Mesendoderm (in vitro differentiated cells): ENCODE measurements at regions not wholly inside any gene's neighbourhood (a gene's known extent, or its start where the extent isn't known, plus 50 kb on each side); places are given as distances from the start of the nearest gene placed in this dataset.

Source experiments
- DNase-seq: peaks from one replicate; pipeline ENCODE4 v3.0.0; 2013
- H2AK5ac ChIP-seq: 2 replicates; pipeline ENCODE4 v1.6.1; 2013; ENCODE audit warnings: low read length, inconsistent platforms
- H2BK120ac ChIP-seq: 2 replicates; pipeline ENCODE4 v1.6.1; 2013; ENCODE audit warnings: low read depth, mild to moderate bottlenecking, low read length, moderate library complexity, mixed read lengths
- H2BK15ac ChIP-seq: replicated peaks from 2 replicates; pipeline ENCODE4 v1.6.1; 2013; ENCODE audit warnings: low read depth, mild to moderate bottlenecking, moderate library complexity
- H2BK5ac ChIP-seq: 2 replicates; pipeline ENCODE4 v1.6.1; 2013; ENCODE audit warnings: low read length, inconsistent platforms
- H3K18ac ChIP-seq: 2 replicates; pipeline ENCODE4 v1.6.1; 2013; ENCODE audit warnings: mild to moderate bottlenecking, low read length, mixed read lengths
- H3K23ac ChIP-seq: one replicate; pipeline ENCODE4 v1.6.1; 2013; ENCODE audit warnings: low read length
- H3K27ac ChIP-seq: 2 replicates; pipeline ENCODE4 v1.5.1; 2013; ENCODE audit warnings: low read depth, mild to moderate bottlenecking, inconsistent platforms, low read length, moderate library complexity
- H3K27me3 ChIP-seq: 2 replicates; pipeline ENCODE4 v1.6.1; 2013; ENCODE audit warnings: low read length, control low read depth, mild to moderate bottlenecking, inconsistent platforms; ENCODE audit not compliant: insufficient read depth, poor library complexity
- H3K36me3 ChIP-seq: 2 replicates; pipeline ENCODE4 v1.6.1; 2013; ENCODE audit warnings: low read length, inconsistent platforms; ENCODE audit not compliant: control insufficient read depth, insufficient read depth
- H3K4ac ChIP-seq: one replicate; pipeline ENCODE4 v1.6.1; 2013; ENCODE audit warnings: low read depth, mild to moderate bottlenecking, low read length, moderate library complexity
- H3K4me1 ChIP-seq: 2 replicates; pipeline ENCODE4 v1.6.1; 2013; ENCODE audit warnings: low read depth, low read length, inconsistent platforms; ENCODE audit not compliant: control insufficient read depth
- H3K4me2 ChIP-seq: 2 replicates; pipeline ENCODE4 v1.6.1; 2013; ENCODE audit warnings: low read length
- H3K4me3 ChIP-seq: 2 replicates; pipeline ENCODE4 v1.5.1; 2013; ENCODE audit warnings: mild to moderate bottlenecking, low read length
- H3K56ac ChIP-seq: one replicate; pipeline ENCODE4 v1.6.1; 2013; ENCODE audit warnings: low read length
- H3K79me1 ChIP-seq: 2 replicates; pipeline ENCODE4 v1.6.1; 2013; ENCODE audit warnings: low read length, inconsistent platforms
- H3K79me2 ChIP-seq: 2 replicates; pipeline ENCODE4 v1.6.1; 2013; ENCODE audit warnings: mild to moderate bottlenecking, low read length; ENCODE audit not compliant: control insufficient read depth, insufficient read depth
- H3K9ac ChIP-seq: 2 replicates; pipeline ENCODE4 v1.6.1; 2013; ENCODE audit warnings: low read length, inconsistent platforms
- H4K5ac ChIP-seq: one replicate; pipeline ENCODE4 v1.6.1; 2013; ENCODE audit warnings: low read length
- H4K8ac ChIP-seq: one replicate; pipeline ENCODE4 v1.6.1; 2013; ENCODE audit warnings: low read depth, mild to moderate bottlenecking, control low read depth, low read length, moderate library complexity
- WGBS: extraction: QIAGEN DNeasy Blood & Tissue Kit; methylation state at CpG from one replicate; pipeline ENCODE4 v1.1.7; 2013; ENCODE audit warnings: low lambda C conversion rate, missing lambda C conversion rate; ENCODE audit not compliant: insufficient coverage; ENCODE audit errors: extremely low coverage; 5-methylcytosine and 5-hydroxymethylcytosine counted together

DNA sequence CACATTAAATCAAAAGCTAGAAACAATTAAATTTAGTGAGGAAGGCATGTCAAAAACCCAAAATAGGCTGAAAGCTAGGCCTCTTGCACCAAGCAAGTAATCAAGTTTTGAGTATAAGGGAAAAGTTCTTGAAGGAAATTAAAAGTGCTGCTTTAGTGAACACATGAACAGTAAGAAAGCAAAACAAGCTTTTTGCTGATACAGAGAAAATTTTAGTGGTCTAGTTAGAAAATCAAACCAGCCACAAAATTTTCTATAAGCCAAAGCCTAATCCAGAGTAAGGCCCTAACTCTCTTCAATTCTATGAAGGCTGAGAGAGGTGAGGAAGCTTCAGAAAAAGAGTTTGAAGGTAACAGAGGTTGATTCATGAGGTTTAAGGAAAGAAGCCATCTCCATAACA lies 116.2 kb downstream of the CYB561 start:
- H4K5ac ChIP-seq = no peak overlapping the region
- no peak overlapping the region for H2BK120ac ChIP-seq
- H3K27me3 ChIP-seq = no peaks in the 10 kb centered on the region
- H3K36me3 ChIP-seq = no peaks in the 10 kb centered on the region
- no peak overlapping the region for H2BK15ac ChIP-seq
- H4K8ac ChIP-seq = no peak overlapping the region
- H3K9ac ChIP-seq = no peak overlapping the region
- H2BK5ac ChIP-seq = no peak overlapping the region
- H3K79me2 ChIP-seq = no peaks in the 10 kb centered on the region
- H3K23ac ChIP-seq = no peak overlapping the region
- no peak overlapping the region for H3K18ac ChIP-seq
- H3K4me2 ChIP-seq = no peak overlapping the region
- no peak overlapping the region for H3K4ac ChIP-seq
- H3K4me3 ChIP-seq = no peak overlapping the region
- DNase-seq = no peak
- H2AK5ac ChIP-seq = no peak overlapping the region
- H3K27ac ChIP-seq = no peak overlapping the region
- no peak overlapping the region for H3K56ac ChIP-seq
- H3K4me1 ChIP-seq = no peaks in the 10 kb centered on the region
- H3K79me1 ChIP-seq = no peaks in the 10 kb centered on the region

DNA sequence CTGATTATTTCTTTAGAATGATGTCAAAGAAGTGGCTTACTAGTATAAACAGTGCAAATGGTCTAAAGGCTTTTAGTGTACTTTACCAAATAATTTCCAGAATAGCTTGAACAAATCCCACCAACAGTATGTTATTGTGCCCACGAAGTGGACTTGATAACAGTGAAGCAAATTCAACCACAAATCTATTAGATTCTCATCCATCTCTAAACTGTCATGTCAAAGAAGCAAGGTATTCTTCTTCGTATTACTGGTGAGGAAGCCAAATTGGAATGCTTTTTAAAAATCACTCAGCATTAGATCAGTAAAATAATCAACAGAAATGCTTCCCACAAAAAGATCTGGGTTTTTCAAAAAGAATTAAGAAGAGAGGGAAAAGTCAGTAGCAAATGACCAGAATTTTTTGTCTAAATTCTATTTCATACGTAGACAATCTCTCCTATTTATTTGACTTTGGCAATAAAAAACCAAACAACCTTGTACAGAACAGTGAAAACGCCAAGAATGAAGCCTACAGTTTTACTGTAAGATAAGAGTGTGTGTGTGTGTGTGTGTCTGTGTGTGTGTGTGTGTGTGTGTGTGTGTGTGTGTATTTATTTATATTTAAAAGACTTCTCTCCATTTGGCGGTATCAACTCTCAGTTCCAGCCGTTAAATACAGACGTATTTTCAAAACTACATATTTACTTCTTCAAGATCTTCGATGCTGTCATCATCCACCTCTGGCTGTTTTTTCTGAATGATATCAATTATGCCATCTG lies 114.6 kb downstream of the CYB561 start:
- Histone ChIP-seq H2BK120ac (no peak overlapping the region), H3K18ac (no peak overlapping the region), H3K9ac (no peak overlapping the region), H3K79me2 (no peaks in the 10 kb centered on the region), H3K36me3 (no peaks in the 10 kb centered on the region), H3K27ac (no peak overlapping the region), H4K8ac (no peak overlapping the region), H3K4me2 (no peak overlapping the region), H3K4me1 (no peaks in the 10 kb centered on the region), H4K5ac (no peak overlapping the region), H2BK15ac (no peak overlapping the region), H2BK5ac (no peak overlapping the region), H3K56ac (no peak overlapping the region), H3K79me1 (no peaks in the 10 kb centered on the region), H2AK5ac (no peak overlapping the region), H3K4me3 (no peak overlapping the region), H3K4ac (no peak overlapping the region), H3K27me3 (no peaks in the 10 kb centered on the region), H3K23ac (no peak overlapping the region)
- DNase-seq = no peak
- whole genome bisulfite sequencing = no CpG with 5 or more reads among the region's 8 CpGs

DNA sequence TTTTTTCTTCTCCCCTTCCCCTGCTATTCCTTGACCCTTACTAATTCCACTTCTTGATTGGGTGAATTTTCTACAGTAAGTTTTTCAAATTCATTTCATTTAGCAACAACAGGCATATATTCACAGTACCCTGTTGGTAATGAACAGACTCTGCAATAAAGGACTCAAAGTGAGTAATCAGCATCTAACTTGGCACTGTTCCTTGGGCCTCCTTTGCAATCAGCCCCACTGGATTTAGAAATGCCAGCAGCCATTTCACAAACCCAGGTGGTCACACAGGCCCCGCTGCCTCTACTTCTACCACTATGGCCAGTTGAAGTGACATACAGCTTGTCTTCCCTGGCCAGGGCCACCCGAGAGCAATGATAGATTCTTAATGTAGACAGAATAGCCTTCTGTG lies 113.8 kb downstream of the CYB561 start:
- Histone ChIP-seq H3K9ac (no peak overlapping the region), H3K4me1 (no peaks in the 10 kb centered on the region), H3K79me1 (no peaks in the 10 kb centered on the region), H3K79me2 (no peaks in the 10 kb centered on the region), H3K36me3 (no peaks in the 10 kb centered on the region), H2BK15ac (no peak overlapping the region), H3K27me3 (no peaks in the 10 kb centered on the region), H3K4me2 (no peak overlapping the region), H2AK5ac (no peak overlapping the region), H3K56ac (no peak overlapping the region), H4K8ac (no peak overlapping the region), H3K18ac (no peak overlapping the region), H2BK120ac (no peak overlapping the region), H3K23ac (no peak overlapping the region), H3K27ac (no peak overlapping the region), H2BK5ac (no peak overlapping the region), H3K4ac (no peak overlapping the region), H4K5ac (no peak overlapping the region), H3K4me3 (no peak overlapping the region)
- WGBS = no CpG with 5 or more reads among the region's 2 CpGs
- DNase-seq = no peak

DNA sequence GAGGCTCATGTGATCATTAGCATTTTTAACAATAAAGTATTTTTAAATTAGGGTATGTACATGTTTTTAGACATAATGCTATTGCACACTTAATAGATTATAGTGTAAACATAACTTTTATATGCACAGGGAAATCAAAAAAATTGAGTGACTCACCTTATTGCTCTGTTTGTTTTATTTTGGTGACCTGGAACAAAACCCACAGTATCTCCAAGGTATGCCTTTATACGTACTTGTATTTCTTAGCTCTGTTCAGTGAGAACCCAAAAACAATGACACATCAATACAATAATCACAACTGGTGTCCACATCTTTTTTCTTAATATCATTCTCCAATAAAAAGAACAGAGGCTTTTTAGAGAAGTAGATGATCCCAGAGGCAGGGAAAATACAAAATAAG lies 112.2 kb downstream of the CYB561 start:
- WGBS = no CpG with 5 or more reads among the region's 1 CpG
- H3K9ac ChIP-seq = no peak overlapping the region

DNA sequence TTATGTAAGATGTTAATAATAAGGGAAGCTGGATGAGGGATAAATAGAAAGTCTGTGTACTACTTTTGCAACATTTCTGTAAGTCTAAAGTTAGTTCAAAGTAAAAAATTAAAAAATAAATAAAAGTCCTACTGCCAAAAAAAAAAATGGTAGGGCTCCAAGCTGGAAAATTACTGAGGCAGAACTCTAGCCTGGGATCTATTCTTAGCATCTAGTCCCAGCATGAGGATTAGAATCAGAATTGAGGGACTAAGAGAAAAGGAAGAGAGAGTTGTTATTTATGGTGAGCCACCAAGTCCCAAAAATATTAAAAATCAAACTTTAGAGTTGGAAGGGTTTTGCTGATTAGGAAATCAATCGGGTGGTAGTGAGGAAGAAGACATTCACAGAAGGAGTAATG lies 110.3 kb downstream of the CYB561 start:
- Histone ChIP-seq H2BK120ac (no peak overlapping the region), H3K27ac (no peak overlapping the region), H3K79me1 (no peaks in the 10 kb centered on the region), H4K8ac (no peak overlapping the region), H3K9ac (no peak overlapping the region), H2BK15ac (no peak overlapping the region), H2BK5ac (no peak overlapping the region), H3K23ac (no peak overlapping the region), H3K56ac (no peak overlapping the region), H3K36me3 (no peaks in the 10 kb centered on the region), H2AK5ac (no peak overlapping the region), H3K27me3 (no peaks in the 10 kb centered on the region), H3K4me3 (no peak overlapping the region), H3K18ac (no peak overlapping the region), H3K4me2 (no peak overlapping the region), H3K4me1 (no peaks in the 10 kb centered on the region), H3K4ac (no peak overlapping the region), H3K79me2 (no peaks in the 10 kb centered on the region), H4K5ac (no peak overlapping the region)
- no peak for DNase-seq
- no CpG with 5 or more reads among the region's 1 CpG for WGBS

More for the DNA sequence above, 112.2 kb downstream of the CYB561 start:
- no peak overlapping the region for H2AK5ac ChIP-seq
- no peaks in the 10 kb centered on the region for H3K4me1 ChIP-seq
- no peak overlapping the region for H3K27ac ChIP-seq
- no peaks in the 10 kb centered on the region for H3K79me2 ChIP-seq
- H3K36me3 ChIP-seq = no peaks in the 10 kb centered on the region
- H4K8ac ChIP-seq = no peak overlapping the region
- no peak overlapping the region for H4K5ac ChIP-seq
- no peak overlapping the region for H3K18ac ChIP-seq
- no peaks in the 10 kb centered on the region for H3K27me3 ChIP-seq
- no peak for DNase-seq
- no peak overlapping the region for H2BK15ac ChIP-seq
- H3K4me3 ChIP-seq = no peak overlapping the region
- H2BK120ac ChIP-seq = no peak overlapping the region
- no peak overlapping the region for H3K56ac ChIP-seq
- H2BK5ac ChIP-seq = no peak overlapping the region
- H3K79me1 ChIP-seq = no peaks in the 10 kb centered on the region
- no peak overlapping the region for H3K4me2 ChIP-seq
- no peak overlapping the region for H3K23ac ChIP-seq
- no peak overlapping the region for H3K4ac ChIP-seq

DNA sequence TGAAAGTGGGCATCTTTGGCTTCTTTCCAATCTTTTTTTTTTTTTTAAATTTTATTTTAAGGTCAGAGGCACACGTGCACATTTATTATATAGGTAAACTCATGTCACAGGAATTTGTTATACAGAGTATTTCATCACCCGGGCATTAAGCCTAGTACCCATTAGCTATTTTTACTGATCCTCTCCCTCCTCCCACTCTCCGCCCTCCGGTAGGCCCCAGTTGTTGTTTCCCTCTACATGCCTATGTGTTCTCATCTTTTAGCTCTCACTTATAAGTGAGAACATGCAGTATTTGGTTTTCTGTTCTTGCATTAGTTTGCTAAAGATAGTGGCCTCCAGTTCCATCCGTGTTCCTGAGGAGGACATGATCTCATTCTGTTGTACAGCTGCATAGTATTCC lies 108.5 kb downstream of the CYB561 start:
- H3K27me3 ChIP-seq = no peaks in the 10 kb centered on the region
- H3K18ac ChIP-seq = no peak overlapping the region
- no peak overlapping the region for H3K4ac ChIP-seq
- H3K4me3 ChIP-seq = no peak overlapping the region
- no peaks in the 10 kb centered on the region for H3K4me1 ChIP-seq
- WGBS = no CpG with 5 or more reads among the region's 5 CpGs
- H2AK5ac ChIP-seq = no peak overlapping the region
- H2BK15ac ChIP-seq = no peak overlapping the region
- no peak for DNase-seq
- no peak overlapping the region for H3K56ac ChIP-seq
- no peaks in the 10 kb centered on the region for H3K79me2 ChIP-seq
- H3K4me2 ChIP-seq = no peak overlapping the region
- no peaks in the 10 kb centered on the region for H3K36me3 ChIP-seq
- no peak overlapping the region for H3K23ac ChIP-seq
- H4K5ac ChIP-seq = no peak overlapping the region
- H2BK5ac ChIP-seq = no peak overlapping the region
- no peak overlapping the region for H2BK120ac ChIP-seq
- H3K27ac ChIP-seq = no peak overlapping the region
- no peak overlapping the region for H3K9ac ChIP-seq
- no peak overlapping the region for H4K8ac ChIP-seq
- H3K79me1 ChIP-seq = no peaks in the 10 kb centered on the region
